CD4-positive, alpha-beta T cell treated with Interleukin-17A for 4 hours (primary cell): ENCODE measurements at regions not wholly inside any gene's neighbourhood (a gene's known extent, or its start where the extent isn't known, plus 50 kb on each side); places are given as distances from the start of the nearest gene placed in this dataset.
A peak's percentile ranks its signal among the peaks of the same experiment; 100 is the strongest.

Source experiments
- DNase-seq: peaks from one replicate; pipeline ENCODE4 v3.0.0-alpha.2; 2020; ENCODE audit warnings: mixed read lengths

DNA sequence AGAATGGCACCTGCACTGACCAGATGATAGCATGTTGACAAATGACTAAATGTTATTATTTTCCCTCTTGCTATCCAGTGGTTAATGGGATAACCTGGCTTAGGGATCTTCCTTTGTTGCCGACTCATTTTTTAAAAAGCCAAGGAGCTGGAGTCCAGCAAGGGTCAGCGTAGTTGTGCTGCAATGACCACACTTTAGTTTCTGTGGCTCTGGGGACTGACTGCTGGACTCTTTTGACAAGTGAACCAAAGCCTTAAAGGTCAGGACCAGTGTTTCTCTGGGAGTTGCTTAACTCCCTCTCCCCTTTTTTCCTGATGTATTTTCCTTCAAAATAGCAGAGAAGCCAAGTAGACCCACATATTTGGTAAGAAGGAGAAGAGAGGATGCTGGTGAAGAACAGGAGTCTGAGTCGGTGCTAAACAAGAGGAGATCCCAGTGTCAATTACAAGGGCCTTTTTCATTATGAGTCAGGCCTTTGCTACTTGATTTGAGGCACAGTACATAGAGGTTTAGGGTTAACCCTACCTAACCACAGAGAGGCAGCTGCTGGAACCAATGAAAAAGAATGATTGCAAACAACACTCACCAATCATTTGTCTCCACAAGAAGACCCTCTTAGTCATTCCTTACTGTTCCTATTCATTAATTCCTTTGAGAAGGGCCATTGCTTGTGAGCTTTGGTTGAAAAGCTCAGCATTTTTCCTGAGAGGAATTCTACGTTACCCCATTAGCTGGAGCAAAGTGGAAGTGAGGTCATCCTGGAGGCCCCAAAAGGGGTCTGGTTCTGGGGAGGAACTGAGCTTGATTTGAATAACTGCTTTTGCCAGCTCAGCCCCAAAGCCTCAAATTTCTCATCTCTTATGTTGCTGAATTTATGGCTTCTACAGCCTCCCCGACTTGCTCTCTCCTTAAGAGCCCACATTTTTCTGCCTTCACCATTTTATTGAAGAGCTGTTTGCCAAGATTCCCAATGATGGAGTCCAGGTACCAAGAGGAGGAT, 137.6 kb upstream of the HNMT start:
- DNase-seq: no peak

DNA sequence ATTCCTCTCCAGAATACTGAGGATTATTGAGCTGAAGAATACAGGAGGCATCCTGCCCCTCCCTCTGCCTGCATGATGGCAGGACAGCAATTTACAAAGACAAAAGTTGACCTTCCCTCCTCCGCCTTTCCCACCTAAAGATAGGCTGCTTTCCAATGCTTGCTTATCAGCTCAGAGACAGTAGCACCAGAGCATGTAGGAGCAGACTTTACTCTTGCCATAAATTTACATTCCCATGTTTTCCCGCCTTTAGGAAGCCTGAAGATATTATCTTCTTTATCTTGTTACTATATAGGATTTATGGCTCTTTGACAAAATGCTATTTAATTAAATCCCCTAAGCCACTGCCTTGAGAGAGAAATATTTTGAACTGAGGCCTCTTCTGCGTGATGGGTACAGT, 135.6 kb upstream of the HNMT start:
- DNase-seq: no peak

DNA sequence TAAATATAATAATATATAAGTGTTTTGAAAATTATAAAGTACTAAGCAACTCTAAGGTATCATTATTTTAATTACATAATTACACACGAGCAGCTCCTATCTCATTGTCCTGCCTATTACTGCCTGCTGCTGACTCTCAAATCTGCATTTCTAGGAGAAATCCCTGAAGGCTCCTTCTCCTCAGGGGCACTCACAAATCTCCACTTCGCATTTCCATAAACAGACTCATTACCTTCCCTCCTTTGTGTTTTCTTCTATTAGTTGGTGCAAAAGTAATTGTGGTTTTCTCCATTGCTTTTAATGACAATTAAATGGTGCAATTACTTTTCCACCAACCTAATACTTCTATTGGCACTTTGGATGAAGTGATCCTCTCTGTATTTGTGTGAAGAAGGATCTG, 135.0 kb upstream of the HNMT start:
- DNase-seq: no peak

DNA sequence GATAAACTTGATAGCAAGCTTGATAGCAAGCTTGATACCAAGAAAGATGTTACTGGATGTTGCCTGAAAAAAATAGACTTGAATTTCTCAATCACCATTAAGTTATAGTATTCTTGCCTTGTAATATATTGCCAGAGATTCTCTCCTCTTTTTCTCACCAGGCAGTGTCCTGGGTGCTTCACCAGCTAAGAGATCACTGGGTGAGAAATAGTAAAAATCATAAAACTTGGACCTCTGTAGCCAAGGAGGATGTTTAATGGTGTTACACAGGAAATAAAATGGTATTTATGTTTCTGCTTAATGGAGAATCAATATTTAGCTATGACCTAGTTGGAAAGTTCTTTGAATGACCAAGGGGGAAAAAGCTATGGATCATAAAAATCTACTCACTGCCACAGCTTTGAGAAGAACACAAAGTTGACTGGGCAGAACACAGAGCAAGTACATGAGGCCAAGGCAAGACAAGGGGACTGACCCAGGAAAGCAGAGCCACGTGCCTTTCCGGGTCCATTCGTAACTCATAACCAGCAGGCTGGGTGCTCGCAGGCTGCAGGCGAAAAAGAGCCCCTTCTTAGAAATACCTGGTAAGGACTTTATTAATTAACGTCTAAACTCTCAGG, 129.4 kb upstream of the HNMT start:
- no peak for DNase-seq

DNA sequence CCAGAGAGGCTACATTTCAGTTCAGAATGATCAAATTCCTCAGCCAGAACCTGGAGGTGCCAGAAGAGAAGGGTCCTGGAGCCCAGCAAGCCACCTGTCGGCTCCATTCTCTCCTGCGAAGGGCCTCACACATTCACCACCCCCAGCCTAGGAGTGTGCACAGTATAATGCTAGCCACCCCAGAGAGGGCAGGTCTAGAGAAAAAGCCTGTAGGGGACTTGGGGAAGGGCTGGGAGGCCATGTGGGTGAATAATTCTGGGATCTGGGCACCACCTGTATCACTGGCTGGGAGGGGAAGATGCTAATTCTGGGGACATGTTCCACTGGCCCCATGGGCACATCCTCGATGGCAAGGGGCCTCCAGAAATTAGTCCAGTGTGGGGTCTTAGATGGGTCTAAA, 127.6 kb upstream of the HNMT start:
- no peak for DNase-seq

DNA sequence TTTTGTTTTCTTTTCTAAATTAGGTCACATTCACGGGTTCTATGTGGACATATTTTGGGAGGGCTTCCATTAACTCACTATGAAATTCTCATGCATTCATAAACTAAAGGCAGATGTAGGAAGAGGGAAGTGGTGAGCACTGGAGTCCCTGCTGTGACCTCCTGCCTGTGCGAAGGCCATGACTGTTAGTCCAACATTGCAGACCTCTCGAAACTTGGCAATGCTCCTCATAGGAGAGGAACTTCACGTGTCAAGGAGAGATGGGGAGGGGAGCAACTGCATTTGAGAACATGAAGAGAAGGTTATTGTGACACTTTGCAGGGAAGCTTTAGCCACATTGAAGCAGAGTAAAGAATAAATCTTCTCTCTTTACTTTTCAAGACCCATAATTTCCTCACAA, 126.4 kb upstream of the HNMT start:
- no peak for DNase-seq

DNA sequence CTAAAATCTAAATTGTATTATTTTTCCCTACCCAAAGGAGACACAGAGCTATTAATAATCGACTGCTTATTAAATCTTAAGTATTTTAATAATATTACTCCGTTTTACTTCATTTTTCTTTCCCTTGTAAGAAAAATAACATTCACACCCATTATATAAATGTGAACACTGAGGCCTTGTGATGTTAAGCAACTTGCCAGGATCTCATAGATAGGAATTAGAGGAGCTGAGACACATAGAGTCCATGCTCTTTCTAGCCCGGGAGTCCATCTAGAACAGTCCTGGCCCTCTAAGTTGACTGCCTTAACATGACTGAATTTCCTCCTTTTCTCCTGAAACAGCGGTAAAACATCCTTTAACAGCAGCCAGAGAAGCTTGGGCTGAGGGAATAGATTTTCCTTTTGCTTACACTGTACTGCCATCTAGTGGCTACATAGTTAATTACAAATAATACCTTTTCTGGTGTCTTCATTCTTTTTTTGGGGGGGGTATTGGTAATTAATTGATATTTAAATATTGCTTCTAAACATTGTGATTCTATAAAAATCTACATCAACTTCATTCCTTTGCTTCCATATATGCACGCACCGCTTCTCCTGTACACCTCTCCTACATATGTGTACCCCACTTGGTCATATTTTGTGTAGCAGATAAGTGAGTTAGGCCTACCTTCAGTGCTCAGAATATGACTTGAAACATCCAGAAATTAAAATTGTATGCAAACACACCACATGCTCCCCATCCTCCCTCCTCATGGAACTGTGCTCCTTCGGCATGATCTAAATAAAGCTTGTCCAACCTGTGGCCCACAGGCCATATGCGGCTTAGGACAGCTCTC, 125.8 kb upstream of the HNMT start:
- DNase-seq: no peak

DNA sequence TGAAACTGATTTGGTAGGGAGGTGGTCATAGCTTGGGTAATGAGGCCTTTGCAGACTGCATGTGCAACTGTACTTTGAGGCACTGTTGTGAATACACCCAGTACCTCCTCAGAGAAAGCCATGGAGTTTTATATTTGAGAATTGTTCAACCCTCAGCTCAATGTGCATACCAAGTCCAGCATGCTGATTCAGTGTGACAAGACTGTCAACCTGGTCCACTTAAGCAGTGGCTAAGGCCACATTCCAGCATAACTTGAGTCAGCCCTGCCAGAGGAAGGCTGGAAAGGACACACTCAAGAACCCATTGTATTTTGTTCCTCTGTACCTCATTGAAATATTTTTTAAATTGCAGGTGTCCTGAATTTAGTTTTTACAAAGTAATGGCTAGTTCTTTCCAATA, 121.8 kb upstream of the HNMT start:
- no peak for DNase-seq

DNA sequence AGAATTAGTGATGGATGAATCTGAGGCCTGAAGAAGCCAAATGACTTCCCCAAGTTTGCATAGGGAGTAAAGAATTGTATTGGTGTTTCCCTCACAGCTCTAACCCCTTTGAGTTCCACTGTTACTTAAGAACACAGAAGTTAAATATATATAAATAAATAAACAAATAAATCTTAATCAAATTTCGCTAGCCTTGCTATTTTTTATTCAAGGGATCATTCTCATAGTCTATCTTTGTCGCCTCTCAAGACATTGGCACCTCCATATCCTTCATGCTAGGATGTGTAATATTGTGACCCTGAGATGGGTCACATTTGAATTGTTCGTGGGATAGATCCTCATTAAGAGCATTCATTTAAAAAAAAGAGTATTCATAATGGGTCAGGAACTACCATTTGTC, 121.3 kb upstream of the HNMT start:
- no peak for DNase-seq

DNA sequence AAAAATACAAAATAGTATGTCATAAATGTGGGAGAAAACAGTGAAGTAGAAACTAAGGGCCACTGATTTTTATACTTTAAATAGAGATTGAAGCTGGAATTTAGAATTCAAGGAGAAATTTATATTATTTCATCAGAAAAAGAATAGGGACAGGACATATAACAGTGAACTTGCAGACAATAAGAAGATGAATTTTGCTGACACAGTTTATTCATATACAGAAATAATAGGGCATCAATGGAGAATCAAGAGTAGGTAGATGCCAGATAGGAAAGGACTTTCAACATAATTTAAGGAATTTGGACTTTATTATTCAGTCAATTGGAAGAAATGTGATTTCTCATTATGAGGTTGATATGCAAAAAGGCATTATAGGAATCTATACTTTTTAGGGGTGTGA, 118.9 kb upstream of the HNMT start:
- no peak for DNase-seq

DNA sequence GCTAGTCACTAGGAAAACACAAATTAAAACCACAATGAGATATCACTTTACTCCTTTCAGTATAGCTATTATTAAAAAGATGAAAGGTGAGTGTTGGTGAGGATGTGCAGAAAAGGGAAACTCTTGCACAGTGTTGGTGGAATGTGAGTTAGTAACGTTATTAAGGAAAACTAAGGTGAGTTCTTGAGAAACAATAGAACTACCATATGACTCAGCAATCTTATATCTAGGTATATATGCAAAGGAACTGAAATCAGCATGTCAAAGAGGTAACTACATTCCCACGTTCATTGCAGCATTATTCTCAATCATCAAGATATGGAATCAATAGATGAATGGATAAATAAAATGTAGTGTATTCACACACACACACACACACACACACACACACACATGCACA, 117.3 kb upstream of the HNMT start:
- DNase-seq: no peak

DNA sequence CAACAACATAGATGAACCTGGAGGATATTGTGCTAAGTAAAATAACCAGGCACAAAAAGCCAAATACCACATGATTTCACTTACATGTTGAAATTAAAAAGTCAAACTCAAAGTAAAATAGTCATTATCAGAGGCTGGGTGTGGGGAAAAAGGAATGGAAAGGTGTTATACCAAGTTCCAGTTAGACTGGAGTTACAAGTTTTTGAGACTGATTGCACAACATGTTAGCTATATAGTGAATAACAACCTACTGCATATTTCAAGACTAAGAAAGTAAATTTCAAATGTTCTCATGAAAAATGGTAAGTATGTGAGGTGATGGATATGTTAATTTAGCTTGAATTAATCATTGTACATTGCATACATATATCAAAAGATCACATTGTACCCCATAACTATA, 116.8 kb upstream of the HNMT start:
- DNase-seq: no peak

DNA sequence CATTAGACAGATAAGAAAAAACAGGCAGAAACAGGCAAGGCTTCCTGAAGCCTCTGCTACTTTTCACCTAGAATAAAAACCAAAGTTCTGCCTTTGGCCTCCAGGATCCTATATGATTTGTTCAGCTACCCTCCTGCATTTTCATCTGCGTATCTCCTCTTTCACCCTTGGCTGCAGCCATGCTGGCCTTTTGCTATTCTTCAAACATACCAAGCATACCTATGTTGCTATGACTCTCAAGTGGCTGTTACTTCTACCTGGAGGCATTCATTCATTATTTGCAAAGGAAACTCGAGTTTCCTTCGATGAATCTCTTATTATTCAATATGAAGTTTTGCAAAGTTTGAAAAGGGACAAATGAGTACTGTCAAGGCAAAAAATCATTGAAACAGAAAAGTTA, 106.4 kb upstream of the HNMT start:
- DNase-seq: no peak

DNA sequence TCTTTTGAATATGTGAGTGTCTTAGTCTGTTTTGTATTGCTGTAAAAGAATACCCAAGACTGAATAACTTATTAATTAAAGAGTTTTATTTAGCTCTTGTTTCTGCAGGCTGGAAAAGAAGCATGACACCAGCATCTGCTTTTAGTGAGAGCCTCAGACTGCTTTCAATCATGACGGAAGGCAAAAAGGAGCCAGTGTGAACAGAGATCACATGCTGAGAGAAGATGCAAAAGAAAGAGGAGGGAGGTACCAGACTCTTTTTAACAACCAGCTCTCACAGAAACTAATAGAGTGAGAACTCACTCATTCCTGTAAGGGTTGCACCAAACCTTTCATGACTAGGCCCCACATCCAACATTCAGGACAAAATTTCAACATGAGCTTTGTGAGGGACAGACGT, 101.6 kb upstream of the HNMT start:
- no peak for DNase-seq

DNA sequence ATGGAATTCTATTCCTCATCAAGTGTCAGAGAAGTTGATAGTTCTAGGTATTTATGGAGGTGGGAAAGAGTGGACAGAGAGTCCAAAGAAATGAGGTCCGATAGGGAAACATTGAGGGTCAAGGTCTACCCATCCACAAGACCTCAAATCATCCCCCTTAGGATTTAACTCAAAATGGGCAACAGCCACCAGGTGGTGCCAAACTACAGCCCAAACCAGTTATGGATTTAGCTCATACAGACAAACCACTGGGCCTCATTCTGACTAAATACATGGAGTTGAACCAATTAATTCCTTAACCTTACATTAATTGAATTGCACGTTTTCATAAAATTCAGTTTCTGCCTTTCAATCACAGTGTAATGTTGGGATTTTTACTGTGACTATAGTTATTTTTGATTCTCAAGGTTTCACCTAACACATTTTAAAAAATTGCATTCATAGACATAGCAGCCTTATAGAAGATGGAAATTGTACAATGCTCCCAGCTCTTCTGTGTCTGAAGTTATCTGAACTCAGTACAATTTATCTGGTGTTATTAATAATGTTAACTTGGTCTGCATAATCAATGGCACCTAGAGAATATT, 98.2 kb upstream of the HNMT start:
- peak; percentile 57 for DNase-seq

DNA sequence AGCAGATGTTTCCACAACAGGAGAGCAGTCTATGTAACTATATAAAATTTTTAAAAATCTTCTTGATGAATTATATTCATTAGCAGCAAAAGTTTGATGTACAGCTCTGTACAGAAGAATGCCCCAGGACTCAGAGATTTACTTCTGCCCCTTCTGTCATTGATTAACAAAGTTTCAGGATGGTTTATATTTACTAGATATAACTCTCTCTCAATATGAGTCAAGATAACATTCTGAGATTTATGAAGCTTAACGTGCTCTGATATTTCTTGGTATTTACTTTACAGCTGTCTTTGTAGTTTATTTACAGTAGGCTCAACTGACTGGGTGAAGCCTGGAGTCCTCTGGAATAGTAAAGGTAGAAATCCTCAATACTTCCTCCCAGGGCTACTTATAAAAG, 93.6 kb upstream of the HNMT start:
- DNase-seq: no peak

DNA sequence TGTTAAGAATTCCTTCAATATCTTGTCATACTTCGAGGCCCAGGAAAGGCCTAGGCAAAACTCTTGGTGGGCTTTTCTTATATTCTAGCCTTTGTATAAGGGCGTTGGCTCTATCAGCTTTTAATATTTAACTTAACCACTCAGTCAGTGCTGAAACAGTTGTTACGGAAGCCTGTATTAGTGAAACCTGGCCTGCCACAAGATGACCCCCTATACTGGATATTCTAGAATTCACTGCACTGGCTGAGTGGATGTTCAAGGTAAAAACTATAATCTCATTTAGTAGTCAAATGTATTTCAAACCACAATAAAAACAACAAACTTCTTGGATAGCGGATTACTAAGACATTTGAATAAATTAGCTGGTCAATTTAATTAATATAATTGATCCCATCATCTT, 91.7 kb upstream of the HNMT start:
- DNase-seq: no peak

DNA sequence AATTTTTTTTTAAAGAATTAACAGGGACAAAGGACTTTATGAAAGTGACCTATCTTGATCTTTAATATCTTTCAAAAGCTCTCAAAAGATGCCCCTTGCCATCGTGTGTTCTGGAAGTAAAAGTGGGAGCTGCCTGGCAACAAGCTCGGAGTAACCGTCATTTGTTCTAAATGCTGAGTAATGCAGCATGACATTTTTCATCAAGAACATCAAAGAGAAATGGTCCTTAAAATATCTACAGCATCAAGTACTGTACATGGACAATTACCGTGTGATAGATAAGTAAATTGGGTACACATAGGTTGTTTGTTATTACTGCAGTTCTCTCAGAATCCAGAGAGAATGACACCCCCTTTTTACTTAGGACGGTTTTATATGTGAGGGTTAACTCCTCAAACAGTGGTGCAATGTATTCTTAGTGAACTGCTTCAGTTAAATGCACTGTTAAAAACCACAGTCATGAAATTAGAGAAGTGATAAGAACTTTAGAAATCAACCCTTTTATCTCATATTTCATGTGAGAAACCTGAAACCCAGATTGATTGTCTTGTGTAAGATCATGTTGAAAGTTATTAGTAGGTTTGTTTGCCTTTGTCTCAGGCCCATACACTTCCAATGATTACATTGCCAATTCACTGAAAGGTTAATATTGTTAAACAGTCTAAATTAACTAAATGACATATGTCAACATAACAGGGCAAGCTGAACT, 90.6 kb upstream of the HNMT start:
- DNase-seq: no peak

DNA sequence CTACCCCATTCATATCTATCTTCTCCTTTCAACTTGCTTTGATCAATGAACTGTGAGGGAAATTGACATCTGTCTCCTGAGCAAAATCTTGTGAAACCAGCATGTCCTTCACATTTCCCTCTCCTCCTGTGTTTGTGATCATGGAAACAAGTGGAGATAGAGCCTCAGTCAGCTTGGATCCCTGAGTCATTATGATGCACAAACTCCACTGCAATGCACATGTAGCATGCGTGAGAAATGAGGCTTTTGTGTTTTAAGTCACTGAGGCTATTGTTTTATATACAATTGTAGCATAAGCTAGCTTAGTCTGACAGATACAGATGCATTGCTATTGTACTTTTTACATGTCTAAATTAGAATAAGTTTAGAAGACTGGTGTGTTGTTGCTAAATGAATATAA, 85.2 kb upstream of the HNMT start:
- DNase-seq: no peak

DNA sequence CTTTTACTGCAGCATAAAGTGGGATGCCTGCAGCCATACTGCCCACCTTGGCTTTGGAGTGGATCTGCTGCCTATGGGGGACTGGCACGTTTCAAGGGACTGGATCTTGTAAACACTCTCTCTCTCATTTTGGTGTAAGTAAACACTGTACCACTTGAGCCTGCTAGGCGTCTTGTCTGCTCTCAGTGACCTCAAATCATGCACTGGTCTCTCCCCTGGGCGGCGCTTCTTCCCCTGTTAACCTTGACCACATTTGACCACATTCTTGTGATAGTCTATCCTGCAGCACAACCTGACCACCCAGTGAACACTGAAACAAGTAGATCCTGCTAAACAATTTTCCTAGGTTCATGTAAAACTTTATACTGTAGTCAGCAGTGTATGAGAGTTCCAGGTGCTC, 82.6 kb upstream of the HNMT start:
- no peak for DNase-seq

DNA sequence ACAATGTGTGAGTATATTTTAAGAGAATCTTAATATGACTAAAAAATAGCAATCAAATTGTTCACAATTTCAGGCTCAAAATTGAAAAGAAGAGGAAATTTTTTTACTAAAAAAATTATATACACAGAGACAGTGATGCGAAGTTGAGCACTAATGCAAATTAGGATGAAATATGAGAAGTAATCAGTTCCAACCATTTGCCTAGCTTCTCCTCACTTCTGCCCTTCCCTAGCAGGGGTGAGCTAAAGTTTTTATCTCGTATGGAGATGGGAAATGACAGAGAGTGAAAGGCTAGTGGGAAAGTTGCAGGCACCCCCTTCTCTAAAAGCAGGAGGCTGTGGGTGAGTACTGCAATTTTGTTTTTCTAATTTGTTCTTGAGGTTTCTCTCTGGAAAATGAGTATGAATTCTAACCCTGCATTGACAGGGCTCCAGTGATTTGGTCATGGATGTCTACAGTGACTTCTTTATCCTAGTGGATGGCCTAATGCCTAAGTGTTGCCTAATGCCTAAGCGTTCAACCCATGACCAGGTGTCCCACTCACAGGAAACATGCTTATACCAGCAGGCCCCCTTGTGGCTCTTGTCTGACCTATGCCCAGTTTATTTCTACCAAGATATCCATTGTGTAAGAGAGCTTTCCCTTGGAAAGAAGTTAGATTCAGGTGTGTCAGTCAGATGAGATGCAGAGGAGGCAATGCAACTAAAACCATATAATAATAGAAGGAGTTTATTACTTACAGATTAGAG, 78.0 kb upstream of the HNMT start:
- no peak for DNase-seq

DNA sequence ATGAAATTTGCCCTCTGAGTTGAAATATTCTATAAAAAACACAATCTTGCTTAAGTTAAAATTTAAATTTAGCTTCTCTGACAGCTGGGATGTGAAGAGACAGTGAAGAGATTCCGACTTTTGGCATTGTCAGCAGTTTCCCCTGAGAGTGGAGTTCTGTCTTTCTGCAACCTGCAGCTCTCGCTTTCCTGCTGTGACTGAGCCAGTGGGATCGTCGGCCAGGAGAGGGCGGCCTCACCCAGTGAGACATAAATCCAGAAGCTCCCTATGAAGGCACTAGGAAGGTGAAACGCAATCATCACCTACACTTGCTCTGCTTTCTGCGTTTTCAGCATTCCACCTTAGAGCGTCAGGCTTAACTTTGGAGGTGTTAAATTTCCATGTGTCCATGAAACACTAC, 75.4 kb upstream of the HNMT start:
- DNase-seq: no peak
